Gastroesophageal sphincter (tissue), 3 donors: ENCODE measurements at regions not wholly inside any gene's neighbourhood (a gene's known extent, or its start where the extent isn't known, plus 50 kb on each side); places are given as distances from the start of the nearest gene placed in this dataset.
"Not testable (repeated sequence)": the region's sequence is repeated elsewhere in the genome, so short reads cannot be mapped to it uniquely, and the experiment has no call there.

Experiments
- EP300 ChIP-seq: sonication (generic); formaldehyde crosslinking; IDR thresholded peaks from one replicate; pipeline ENCODE4 v1.6.1; 2017; ENCODE audit warnings: antibody characterized with exemption, mild to moderate bottlenecking
- POLR2A ChIP-seq, 2 donors: fragments of 450-650 bp; IDR thresholded peaks; one replicate each; pipeline ENCODE4 v1.6.1; 2017; ENCODE audit warnings: antibody characterized with exemption in 2 of 2, mild to moderate bottlenecking in 2 of 2, moderate library complexity in 1 of 2
- POLR2AphosphoS5 ChIP-seq: sonication (generic); formaldehyde crosslinking; IDR thresholded peaks from one replicate; pipeline ENCODE4 v1.6.1; 2017; ENCODE audit warnings: antibody characterized with exemption
- TF ChIP-seq, protein P1 (sequence below), 4 experiments: fragments of 200-600 bp in 2 of 4; fragments of 450-650 bp in 2 of 4; sonication (generic) in 1 of 4; IDR thresholded peaks; one replicate each; pipeline ENCODE4 v1.5.1; 2017 to 2019; ENCODE audit warnings: antibody characterized with exemption in 4 of 4, mild to moderate bottlenecking in 2 of 4, moderate library complexity in 2 of 4

DNA sequence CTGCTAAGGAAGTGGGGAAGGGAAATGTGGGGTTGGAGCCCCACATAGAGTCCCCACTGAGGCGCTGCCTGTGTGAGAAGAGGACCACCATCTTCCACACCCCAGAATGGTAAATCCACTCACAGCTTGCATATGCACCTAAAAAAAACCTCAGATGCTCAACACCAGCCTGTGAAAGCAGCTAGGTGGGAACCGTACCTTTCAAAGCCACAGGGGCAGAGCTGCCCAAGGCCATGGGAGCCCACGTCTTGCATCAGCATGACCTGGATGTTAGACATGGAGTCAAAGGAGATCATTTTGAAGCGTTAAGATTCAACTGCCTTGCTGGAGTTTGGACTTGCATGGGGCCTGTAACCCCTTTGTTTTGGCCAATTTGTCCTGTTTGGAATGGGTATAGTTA, 658.9 kb upstream of the TPTE start:
- TF ChIP-seq, protein P1, sequence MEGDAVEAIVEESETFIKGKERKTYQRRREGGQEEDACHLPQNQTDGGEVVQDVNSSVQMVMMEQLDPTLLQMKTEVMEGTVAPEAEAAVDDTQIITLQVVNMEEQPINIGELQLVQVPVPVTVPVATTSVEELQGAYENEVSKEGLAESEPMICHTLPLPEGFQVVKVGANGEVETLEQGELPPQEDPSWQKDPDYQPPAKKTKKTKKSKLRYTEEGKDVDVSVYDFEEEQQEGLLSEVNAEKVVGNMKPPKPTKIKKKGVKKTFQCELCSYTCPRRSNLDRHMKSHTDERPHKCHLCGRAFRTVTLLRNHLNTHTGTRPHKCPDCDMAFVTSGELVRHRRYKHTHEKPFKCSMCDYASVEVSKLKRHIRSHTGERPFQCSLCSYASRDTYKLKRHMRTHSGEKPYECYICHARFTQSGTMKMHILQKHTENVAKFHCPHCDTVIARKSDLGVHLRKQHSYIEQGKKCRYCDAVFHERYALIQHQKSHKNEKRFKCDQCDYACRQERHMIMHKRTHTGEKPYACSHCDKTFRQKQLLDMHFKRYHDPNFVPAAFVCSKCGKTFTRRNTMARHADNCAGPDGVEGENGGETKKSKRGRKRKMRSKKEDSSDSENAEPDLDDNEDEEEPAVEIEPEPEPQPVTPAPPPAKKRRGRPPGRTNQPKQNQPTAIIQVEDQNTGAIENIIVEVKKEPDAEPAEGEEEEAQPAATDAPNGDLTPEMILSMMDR (IDR thresholded peaks at IDR 0.05): not testable (repeated sequence)
- not testable (repeated sequence) for TF ChIP-seq POLR2AphosphoS5; EP300; POLR2A (IDR thresholded peaks at IDR 0.05)
